SHP77 treated with DMSO at 0.1 percent for 48 hours (cell line): ENCODE measurements at regions not wholly inside any gene's neighbourhood (a gene's known extent, or its start where the extent isn't known, plus 50 kb on each side); places are given as distances from the start of the nearest gene placed in this dataset.

Experiments used
- DNase-seq: peaks from one replicate; lab custom pipeline; 2025; lab: John Stamatoyannopoulos, UW

DNA sequence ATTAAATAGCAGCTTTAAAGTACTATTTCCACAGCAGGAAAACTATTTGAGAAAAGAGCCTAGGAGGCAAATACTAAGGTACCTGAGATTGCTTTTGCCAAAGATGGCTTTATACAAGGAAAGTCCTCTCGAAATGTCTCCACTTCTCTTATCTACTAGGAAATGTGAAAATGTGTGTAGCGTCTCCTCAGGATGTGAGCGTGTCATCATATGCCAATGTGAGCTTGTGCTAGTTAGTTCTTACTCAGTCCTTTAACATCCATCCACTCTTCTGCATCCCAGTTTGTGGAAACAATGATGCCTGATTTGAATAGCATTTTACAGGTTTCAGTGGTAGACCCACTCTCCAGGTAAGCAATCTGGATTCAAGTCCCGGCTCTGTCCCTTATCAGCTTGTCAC, 421.0 kb downstream of the DYNC2H1 start:
- no peak for DNase-seq

DNA sequence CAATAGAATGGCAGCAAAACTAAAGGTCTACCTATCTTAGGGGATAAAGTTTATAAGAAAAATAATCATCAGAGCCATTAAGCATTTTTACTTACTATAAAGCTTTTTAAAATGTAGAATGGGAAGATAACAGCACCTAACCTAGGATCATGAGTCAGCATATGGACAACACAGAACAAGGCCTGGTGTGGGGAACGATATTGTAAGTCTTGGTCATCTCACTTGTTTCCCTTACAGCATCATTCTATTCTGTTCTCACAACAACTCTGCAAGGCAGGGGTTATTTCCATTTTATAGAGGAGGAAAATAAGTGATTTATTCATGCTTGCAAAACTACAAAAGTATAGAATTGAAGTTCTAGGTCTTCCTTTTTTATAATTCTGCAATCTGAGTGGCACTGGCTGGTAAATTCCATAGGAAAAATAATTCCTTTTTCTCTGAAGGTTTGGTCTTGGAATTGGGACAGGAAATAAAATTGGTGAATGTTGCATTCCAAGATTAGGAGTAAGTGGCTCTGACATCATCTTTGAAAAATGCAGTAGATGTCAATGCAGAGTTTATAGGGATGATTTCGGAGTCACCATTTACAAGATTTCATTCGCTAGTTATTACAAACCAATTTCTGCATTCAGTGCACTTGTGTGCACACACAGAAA, 423.0 kb downstream of the DYNC2H1 start:
- no peak for DNase-seq

DNA sequence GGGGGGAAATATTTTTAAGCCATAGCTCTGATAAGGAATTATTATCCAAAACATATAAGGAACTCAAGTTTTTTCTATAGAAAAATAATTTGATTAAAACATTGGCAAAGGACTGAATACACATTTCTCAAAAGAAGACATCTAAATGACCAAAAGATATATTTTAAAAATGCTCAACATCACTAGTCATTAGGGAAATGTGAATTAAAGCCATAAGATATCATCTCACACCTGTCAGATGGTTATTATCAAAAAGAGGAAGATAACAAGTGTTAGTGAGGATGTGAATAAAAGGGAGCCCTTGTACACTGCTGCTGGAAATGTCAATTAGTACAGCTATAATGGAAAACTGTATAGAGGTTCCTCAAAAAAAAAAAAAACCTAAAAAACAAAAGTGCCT, 425.0 kb downstream of the DYNC2H1 start:
- DNase-seq = no peak

DNA sequence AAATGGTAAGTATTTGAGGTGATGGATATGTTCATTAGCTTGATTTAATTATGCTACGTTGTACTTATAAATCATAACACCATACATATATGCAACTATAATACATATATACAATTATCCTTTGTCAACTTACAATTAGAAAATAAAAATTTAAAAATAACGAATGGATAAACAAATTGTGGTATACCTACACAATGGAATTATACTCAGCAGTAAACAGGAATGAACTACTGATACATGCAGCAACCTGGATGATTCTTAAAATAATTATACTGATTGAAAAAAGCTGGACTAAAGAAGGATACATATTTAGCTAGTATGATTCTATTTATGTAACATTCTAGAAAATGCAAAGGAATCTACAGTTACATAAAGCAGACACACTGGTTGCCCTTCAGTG, 425.7 kb downstream of the DYNC2H1 start:
- no peak for DNase-seq

DNA sequence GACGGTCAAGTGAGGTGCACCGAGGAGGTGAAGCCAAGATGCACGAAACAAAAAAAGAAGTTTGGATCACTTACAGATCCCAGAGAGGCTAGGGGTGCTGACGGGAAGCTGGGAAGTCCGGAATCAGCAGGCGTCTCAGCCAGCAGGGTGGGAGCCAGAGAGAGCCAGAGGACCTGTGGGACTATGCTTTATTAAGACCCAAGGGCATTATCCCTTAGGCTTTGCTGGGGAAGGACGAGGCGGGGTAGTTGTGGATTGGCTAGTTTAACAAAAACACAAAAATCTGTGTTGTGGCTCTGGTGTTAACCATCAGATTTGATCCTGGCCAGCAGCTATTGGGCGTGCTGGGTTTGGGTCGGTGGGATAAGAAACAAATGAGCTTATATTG, 427.1 kb downstream of the DYNC2H1 start:
- DNase-seq = no peak

DNA sequence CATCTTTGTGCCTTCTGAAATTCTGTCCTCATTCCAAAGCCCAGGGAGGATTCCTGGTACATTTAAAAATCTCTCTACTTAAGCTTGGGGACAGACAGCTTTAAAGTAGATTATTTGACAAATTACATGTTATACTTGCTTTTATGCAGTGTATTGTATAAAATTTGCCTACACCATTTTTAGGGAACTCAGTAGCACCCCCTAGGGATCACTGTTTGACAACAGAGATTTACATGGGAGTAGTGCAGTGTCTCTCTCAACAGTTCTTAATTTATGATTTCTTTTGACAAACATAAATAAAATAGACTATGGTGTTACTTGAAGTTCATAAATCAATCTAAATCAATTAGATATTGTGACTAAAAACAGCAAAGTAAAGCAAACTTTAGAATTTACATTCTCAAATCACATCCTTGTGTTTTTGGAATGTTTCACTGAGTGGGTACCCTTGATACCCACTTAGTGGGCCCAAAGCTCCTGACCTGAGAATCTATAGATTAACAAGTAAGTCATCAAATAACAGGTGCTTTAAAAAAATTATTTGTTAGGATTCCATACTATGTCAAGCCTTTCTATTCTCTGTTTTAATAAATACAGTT, 428.8 kb downstream of the DYNC2H1 start:
- no peak for DNase-seq

DNA sequence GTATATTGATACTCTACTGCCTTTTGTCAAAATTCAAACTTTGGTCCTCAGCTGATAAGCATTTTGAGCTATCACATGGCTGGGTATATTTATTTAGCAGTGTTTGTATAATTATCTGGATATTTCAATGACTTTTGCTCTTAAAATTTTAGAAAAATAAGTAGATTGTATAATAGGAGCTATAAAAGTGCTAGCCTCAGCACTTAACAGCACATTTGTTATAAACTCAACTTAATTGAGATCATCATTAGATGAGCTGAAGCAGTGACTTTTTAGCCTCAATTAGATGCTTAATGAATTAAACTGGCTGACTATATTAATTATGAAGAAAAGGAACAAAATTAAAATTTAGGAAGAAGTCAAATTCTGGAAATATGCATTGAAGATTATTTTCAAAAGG, 429.9 kb downstream of the DYNC2H1 start:
- no peak for DNase-seq

DNA sequence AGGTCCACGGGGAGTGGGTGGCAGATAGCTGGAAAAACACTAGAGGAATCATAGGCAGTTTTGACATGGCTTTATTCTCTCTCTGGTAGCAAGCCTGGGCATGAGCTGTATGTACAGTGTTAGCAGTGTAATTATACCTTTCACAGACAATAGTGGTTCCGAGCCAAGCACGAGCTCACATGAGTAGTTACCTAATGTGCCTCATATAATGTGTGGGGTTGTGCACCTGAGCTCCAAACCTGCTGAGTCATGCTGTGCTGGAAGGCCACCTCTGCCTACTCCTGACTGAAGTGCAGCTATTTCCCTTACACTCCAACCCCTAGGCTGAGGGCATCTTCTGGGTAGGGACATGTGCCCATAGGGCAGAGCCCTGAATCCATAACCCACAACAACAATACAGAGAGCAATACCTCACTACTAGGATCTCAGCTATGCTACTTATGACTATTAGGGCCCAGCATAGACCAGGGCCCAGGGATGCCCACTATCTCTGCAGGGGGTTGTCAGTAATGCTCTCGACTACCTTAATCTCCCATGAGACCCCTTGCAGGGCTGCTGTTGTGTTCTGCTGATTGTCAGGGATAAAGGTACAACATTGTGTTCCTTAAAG, 432.1 kb downstream of the DYNC2H1 start:
- DNase-seq = no peak

DNA sequence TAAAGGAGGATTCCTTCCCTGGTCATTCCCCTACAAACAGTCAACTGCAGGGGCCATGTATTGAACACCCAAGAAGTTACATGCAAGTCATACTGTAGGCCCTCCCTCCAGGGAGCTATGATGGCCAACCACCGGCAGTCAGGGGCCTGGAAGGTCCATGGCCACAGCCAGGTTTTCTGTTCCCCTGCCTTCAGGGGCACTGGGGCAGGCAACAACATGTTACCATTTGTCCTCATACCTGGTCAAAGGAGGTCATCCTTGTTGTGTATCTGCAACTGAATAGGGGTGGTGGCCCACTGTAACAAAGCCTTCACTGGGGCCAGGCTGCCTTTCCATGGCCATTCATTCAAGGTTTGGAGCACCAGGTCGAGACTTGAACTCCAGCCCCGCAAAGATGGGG, 433.6 kb downstream of the DYNC2H1 start:
- no peak for DNase-seq

DNA sequence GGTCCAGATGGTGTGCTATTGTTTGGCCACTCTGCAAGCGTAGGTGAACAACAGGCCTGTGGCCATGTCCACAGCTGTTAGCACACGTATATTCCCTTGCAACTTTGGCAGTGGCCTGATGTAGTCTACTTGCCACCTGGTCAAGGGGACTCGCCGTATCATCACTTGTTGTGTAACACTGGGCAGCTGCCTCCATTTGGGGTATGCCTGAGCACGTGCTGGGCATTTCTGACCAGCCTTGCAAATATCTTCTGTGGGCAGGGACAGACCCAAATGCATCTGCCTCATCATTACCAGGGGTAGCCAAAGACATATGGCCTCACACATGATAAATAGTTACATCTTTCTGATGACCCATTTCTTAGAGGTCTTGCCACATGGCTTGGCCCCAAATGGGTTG, 434.2 kb downstream of the DYNC2H1 start:
- no peak for DNase-seq

DNA sequence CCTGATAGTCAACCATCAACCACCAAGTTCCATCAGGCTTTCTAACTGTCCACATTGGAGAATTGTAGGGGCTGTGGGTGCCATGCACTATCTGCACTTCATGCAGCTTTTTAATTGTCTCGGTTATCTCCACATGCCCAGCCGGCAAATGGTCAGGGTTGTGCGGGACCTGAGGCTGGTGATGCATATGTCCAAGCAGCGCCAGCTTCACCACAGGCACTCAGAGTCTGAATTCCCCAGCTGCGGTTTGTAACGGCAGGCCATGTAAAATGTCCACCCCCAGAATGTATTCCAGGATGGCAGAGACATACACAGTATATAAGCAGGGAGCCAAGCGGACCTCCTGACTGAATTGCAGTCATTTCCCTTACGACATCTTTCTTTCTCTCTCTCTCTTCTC, 435.6 kb downstream of the DYNC2H1 start:
- no peak for DNase-seq

DNA sequence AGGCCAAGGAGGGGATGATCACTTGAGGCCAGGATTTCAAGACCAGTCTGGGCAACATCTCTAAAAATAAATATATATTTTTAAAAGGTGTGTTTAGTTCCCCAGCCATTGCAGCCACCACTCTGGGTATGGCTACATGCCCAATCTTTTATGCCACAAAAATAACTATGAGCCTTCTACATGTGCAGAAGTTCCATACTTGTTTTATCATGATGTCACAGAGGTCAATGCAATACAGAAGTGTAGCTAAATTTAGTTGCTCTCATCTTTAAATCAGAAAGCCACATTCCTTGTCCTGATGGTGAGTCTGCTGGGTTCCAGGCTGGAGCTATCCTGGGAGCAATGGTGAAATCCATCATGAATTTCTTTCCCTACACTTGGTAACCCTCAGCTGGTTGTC, 436.3 kb downstream of the DYNC2H1 start:
- no peak for DNase-seq

DNA sequence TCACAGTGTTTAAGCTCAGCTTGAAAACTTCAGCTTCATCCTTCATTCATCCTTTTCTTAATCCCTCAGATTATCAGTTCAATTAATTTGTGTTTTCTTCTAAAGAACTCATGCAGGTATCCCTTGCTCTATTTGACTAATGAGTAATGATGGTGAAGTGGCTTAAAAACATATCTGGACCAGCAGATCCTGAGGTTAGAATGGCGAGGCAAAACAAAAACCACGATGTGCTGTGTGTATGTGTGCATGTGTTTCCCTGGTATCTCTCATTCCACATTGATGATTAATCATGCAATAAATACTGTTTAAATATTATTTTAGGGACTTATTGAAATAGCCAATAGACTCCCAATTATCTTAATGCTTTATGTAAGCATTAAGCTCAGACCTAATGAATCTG, 437.0 kb downstream of the DYNC2H1 start:
- DNase-seq = no peak

DNA sequence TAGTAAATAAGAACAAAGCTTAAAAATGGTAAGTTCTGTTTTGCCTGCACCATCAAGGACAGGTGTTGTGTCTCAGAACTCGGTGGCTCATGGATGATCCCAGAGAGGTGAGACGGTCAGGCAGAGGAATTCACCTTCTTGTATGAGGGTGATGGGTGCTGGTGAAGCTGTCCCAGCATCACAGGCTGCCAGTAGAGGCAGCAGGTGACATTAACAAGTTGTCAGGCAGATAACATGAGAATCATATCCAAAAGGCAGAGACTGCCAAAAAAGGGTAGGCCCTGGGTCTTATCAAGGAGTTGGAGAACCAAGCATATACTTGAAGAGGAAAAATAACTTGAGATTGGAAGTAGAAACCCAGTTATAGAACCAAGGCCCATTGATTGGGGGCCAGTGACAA, 437.8 kb downstream of the DYNC2H1 start:
- no peak for DNase-seq

DNA sequence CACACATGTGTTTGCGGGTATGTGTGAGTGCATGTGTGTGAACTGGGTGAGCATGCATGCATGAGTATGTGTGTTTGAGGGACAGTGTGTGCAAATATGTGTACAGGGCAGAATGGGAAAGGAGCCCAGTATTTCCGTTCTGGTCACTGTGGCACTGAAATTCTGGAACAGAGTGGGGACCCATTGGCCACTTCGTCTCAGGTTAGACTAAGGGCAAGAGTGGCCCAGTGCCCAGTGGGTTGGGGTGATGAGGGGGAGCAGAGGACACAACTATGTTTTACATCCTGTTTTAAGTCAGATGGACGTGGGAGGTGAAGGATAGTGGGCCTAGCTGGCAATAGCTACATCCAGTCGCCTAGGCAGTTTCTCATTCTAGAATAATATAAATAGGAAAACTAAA, 438.5 kb downstream of the DYNC2H1 start:
- DNase-seq = no peak

DNA sequence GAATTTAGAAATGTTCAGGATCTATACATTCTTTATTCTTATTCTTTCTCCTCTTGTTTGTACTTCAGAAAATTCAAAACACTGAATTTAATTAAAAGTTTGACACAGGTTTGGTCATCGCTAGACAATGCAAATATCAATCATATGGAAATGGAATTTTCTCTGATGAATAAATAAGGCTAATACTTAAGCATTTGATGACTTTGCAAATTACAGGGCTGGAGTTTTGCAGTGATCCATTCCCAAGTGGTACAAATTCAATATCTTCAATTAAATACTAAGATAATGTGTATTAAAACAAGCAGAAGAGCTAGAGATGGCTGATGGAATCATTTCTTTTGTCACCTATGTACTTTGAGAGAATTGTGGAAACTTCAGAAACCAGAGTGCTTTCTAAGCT, 439.6 kb downstream of the DYNC2H1 start:
- DNase-seq = no peak

DNA sequence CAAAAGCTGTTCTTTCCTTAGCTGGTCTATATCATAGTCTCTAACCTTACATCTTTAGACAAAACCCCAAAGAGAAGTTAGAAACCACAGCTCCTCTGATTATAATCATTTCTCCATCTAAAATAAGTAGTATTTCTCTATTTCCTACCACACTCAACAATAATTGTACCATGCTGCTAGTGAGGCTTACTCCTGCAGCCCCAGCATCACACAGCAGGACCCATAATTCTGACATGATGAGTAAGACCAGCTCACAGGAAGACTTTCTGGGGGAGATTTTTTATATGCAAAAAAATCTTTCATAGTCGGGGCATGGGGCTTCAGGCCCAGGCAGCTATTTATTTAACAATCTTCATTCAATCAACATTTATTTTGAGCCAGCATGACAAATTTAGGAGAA, 441.6 kb downstream of the DYNC2H1 start:
- no peak for DNase-seq

DNA sequence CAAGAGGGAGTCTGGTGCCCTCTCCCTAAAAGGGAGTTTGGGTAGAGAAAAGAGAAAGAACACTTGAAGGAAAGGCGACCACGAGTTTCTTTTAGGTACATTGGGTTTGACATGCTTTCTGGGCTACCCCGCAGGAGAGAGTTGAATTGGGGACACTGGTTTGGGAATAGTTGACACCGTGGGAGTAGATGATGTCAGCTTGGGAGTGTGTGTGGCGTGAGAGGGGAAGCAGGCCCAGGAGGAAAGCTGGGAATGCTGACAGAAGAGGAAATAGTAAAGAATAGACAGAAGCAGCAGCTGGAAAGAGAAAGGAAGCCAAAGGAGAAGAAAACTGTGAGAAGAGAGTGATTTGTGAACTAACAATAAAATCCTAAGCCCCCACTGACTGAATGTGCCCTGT, 442.9 kb downstream of the DYNC2H1 start:
- no peak for DNase-seq

DNA sequence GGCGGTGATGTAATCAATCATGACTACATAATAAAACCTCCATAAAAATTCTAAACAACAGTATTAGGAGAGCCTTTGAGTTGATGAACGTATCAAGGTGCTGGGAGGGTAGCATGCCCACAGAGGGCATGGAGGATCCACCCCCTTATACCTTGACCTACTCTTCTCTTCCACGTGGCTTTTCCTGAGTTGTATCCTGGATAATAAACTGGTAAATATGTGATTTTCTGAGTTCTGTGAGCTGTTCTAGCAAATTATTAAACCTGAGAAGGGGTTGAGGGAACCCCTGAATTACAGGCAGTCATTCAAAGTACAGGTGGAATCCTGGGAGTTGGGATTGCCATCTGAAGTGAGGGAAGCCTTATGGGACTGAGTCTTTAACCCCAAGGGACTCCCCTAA, 446.9 kb downstream of the DYNC2H1 start:
- no peak for DNase-seq

DNA sequence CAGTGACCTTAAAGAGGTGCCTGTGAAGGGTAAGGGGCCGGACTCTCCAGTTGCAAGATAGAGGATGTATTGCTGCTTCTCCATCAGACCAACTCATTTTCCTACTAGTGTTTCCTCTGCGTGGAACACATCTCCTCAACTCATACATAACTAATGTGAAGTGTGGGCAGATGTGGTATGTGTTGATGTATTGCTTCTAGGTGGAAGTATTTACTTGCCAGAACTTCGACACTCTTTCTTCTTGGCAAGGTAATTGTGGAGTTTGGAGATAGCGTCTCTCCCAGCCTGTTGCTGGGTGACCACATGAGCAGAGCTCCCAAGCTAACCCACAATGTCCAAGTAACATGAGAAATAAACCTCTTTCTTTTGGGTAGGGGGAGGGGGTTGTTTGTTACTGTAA, 456.9 kb downstream of the DYNC2H1 start:
- DNase-seq = no peak

DNA sequence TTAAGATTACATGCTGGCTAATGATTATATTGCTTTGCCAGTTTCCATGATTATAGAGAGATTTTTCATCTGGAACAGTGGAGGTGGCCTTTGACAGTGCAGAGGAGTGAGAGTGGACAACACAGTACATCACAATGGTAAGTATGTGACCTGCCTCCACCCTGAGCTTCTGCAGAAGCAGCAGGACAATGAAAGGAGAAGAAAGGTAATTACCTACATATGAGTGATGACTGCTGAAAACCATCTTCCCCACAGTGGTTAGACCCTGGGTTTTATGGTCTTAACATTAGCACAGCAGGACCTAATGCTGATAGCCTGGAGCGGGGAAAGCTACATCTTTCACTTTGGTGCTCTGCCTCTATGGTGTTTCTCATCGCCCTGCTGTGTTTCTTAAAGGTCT, 454.7 kb upstream of the DDI1 start:
- DNase-seq = no peak

DNA sequence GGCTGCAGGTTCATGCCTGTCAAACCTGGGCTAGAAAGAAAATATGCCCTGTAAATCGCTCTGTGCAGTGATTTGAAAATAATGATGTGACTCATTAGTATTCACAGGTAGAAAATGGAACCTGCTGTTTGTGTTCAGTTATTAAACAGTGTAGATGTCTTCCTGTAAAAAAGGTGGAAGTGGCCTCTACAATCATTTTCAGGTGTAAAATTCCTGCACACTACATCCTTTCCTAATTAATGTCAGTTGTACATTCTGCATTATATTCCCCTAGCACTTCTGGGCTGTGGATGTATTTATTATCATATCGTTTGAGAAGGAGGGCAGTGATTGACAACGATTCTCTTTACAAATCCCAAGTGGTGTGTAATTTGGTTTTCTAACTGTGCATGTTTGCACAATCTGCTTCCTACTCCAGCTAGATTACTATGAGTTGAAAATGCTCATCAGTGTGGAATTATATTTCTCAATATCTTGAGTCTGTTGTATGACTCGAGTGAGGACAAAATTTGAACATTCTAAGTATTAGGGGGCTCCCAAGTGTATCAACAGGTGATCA, 454.0 kb upstream of the DDI1 start:
- no peak for DNase-seq

DNA sequence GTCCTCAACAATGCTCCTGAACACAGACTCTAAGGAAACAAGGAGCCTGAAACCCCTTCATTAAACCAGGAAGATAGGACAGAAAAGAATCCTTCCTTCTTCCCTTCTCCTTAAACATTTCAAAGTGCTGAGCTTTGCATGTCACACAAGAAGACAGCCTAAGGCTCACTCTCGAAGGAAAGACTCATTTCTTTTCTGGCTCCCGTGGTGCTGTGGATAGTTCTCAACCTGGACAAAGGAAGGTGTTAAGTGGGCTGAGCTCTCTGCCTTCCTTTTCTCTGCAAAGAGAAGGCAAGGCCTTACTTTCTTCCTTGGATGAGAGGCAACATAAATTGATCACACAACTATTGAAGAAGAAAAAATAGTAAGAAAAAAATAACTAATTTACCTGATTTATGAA, 452.4 kb upstream of the DDI1 start:
- DNase-seq = no peak

DNA sequence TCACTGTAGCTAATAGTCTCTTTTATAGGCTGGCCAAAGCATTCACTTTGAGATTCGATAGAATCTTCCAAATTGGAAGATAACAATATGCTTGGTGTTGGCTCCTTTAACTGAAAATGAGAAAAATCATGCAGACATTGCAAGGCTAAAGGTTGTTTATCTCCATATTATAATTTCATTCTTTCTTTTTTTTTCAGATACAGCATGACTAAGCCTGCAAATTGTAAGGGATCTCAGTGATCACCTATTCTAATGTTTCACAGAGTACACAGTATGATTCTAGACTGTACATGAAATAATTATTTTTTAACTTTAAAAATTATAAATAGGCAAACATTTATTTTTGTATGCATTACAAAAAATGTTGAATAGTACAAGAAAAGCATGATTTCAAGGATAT, 451.7 kb upstream of the DDI1 start:
- no peak for DNase-seq
